Cerebellar cortex (tissue), 1 donor: ENCODE measurements at regions not wholly inside any gene's neighbourhood (a gene's known extent, or its start where the extent isn't known, plus 50 kb on each side); places are given as distances from the start of the nearest gene placed in this dataset.

Experiments
- DNase-seq: peaks from one replicate; pipeline ENCODE4 v3.0.0-alpha.2; 2015; ENCODE audit warnings: low spot score

GRCh38 chr4:32988165-32988811 lies 2268.1 kb downstream of the PCDH7 start:
- DNase-seq = no peak

GRCh38 chr4:32991663-32992062 lies 2271.5 kb downstream of the PCDH7 start:
- no peak for DNase-seq

- no peak for DNase-seq
These were observed 2275.1 kb downstream of the PCDH7 start for GRCh38 chr4:32994981-32995881.

- no peak for DNase-seq
These were observed 2293.1 kb downstream of the PCDH7 start for GRCh38 chr4:33013282-33013681.

GRCh38 chr4:33025236-33025635 lies 2305.1 kb downstream of the PCDH7 start:
- DNase-seq = no peak

GRCh38 chr4:33029976-33030375 lies 2309.8 kb downstream of the PCDH7 start:
- DNase-seq = no peak

- no peak for DNase-seq
These were observed 2311.2 kb downstream of the PCDH7 start for GRCh38 chr4:33031328-33031727.

GRCh38 chr4:33037464-33037863 lies 2317.3 kb downstream of the PCDH7 start:
- no peak for DNase-seq

- DNase-seq = no peak
These were observed 2325.2 kb downstream of the PCDH7 start for GRCh38 chr4:33045334-33045733.

- no peak for DNase-seq
These were observed 2332.1 kb downstream of the PCDH7 start for GRCh38 chr4:33052241-33052640.

- DNase-seq = no peak
These were observed 2334.0 kb downstream of the PCDH7 start for GRCh38 chr4:33054161-33054560.

GRCh38 chr4:33054656-33055196 lies 2334.6 kb downstream of the PCDH7 start:
- DNase-seq = no peak

- DNase-seq = no peak
These were observed 2337.6 kb downstream of the PCDH7 start for GRCh38 chr4:33057736-33058135.

- DNase-seq = no peak
These were observed 2338.8 kb downstream of the PCDH7 start for GRCh38 chr4:33058998-33059397.

- DNase-seq = peak; percentile 25
These were observed 2340.7 kb downstream of the PCDH7 start for GRCh38 chr4:33060674-33061542.

GRCh38 chr4:33061727-33062126 lies 2341.6 kb downstream of the PCDH7 start:
- no peak for DNase-seq

GRCh38 chr4:33062155-33062806 lies 2342.1 kb downstream of the PCDH7 start:
- DNase-seq = no peak

- no peak for DNase-seq
These were observed 2343.1 kb downstream of the PCDH7 start for GRCh38 chr4:33063241-33063640.

- no peak for DNase-seq
These were observed 2344.1 kb downstream of the PCDH7 start for GRCh38 chr4:33064238-33064637.

- no peak for DNase-seq
These were observed 2345.6 kb downstream of the PCDH7 start for GRCh38 chr4:33065749-33066148.

GRCh38 chr4:33067221-33067620 lies 2347.1 kb downstream of the PCDH7 start:
- no peak for DNase-seq

GRCh38 chr4:33068539-33068938 lies 2348.4 kb downstream of the PCDH7 start:
- no peak for DNase-seq
